ENCODE measurements at regions not wholly inside any gene's neighbourhood (a gene's known extent, or its start where the extent isn't known, plus 50 kb on each side); places are given as distances from the start of the nearest gene placed in this dataset.

- no peak for DNase-seq
Measured at GRCh38 chr4:184879271-184879670, 53.5 kb upstream of the ACSL1 start.

GRCh38 chr4:184882276-184882675, 56.5 kb upstream of the ACSL1 start:
- no peak for DNase-seq

DNA sequence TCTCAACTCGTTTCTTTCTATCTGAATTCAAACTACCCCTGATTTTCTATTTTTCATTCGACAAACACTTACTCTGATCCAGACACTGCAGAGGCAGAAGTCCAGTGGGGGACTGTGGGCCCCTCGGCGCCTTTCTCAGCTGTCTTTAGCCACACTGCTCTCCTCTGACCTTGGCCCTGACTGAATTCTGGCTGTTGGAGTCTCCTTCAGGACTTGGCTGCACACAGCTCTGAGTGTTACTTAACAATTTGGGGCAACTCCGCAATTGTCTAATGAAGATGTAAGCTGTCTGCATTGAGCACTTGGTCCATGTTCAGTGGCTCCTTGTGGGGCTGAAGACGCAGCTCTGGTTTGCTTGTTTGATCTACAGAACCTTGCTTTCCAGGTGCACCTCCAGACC, 57.3 kb upstream of the ACSL1 start:
- no peak for DNase-seq

DNA sequence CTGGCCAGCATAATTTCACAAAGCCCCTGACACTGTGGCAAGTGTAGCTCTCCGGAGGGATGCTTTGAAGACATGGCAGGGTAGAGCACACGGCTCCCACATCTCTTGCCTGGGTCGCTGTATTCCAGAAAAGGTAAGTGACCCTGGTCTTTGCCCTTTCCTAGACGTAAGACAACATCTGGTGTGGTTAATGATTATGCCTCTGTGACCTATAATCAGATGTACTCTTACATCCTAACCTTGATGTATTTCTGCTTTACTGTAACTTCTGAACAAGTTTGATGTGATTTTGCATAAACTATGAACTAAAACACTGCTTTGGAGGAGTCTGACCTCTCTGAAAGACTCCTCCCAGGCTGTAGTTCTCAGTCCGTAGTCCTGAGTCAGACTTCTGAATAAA, 59.1 kb upstream of the ACSL1 start:
- no peak for DNase-seq

DNA sequence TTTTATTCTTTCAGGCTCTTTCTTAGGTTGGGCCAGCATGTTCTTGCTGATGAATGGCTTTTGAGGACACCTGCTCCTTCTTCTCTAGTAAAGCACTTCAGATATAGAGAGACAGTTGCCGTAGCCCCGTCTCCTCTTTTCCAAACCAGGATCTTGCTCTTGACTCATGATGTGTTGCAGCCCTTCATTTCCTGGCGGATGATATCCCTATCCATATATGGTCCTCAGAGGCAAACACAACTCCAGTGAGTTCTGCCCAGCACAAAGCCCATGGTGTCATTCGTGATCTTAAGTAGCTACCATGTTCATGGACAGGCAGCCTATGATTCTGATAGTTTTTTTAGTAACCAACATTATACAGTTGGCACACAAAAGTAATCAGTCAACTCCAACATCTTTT, 59.8 kb upstream of the ACSL1 start:
- no peak for DNase-seq

DNA sequence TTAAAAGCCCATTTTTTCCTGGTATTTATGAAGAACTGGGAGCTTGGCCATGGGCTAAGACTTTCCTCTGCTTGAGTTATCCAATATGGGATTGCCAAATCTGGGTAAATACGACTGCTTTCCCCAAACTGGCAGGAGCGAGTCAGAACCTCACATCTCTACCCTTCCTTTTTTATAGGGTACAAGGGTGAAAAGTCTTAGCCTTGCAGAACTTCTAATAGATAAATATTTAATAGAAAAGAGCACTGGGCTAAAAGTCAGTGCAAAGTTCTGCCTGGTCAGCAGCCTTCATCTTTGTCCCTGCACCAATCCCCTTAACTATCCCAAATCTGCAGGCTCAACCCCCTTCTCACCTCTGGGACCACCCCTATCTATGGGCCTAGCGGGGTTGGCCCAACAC, 61.6 kb upstream of the ACSL1 start:
- DNase-seq: no peak

GRCh38 chr4:184887947-184888346, 62.2 kb upstream of the ACSL1 start:
- DNase-seq: no peak

DNA sequence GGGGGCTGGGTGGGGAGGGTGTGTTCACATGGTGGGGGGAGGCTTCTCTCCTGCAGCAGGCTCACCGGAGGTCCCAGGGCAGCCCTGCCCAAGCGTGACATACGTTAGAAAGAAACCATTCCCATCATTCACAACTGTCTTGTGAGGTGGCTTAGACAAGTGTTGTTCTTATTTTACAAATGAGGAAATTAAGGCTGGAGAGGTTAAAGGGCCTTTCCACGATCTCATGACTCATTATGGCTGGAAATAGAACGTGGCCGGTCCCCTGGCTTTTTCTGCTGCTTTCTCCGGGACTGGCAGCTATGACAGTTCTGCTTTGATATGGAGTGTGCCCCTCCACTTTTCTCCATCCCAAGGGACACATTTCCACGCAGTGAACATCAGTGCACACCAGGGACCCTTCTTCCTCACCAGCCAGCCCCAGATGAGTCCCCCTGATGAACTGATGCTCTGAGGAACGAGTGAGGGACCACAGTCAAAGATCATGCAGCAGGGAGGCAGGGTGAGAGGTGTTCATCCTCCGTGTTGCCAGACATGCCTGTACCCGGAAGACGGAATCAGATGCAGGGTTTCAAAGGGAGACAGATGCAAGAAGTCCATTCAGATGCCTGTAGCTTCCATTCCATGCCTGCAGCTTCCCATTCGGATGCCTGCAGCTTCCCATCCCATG, 64.0 kb upstream of the ACSL1 start:
- DNase-seq: no peak

- DNase-seq: no peak
Measured at GRCh38 chr4:184890499-184890898, 64.7 kb upstream of the ACSL1 start.

DNA sequence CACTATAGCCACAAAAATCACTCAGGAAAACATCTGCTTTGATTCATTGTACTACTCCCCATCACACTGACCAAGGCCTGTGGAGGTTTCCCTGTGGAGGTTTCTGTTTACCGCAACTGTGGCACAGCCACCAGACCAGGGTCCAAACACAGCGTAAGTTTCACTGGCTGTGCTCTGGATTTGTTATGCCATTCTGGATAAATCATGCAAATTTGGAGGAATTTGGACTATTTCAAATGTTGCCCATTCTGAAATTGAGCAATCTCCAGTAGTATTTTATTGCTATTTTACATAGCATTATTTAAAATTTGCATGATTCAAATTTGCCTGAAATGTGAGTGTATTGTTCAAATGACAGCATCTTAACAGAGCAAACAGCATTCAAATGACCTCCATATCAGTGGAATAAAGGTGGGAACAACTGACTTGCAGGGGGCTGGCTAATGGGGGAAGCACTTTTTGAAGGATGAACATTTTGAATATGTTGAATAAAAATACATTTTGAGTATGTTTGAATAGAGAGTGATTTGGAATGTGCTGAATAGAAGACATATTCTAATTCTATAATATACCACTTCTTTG, 66.1 kb upstream of the ACSL1 start:
- DNase-seq: no peak

- no peak for DNase-seq
Measured at GRCh38 chr4:184892999-184893398, 67.2 kb upstream of the ACSL1 start.

- no peak for DNase-seq
Measured at GRCh38 chr4:184893801-184894571, 68.2 kb upstream of the ACSL1 start.

- no peak for DNase-seq
Measured at GRCh38 chr4:184895012-184895695, 69.4 kb upstream of the ACSL1 start.

- no peak for DNase-seq
Measured at GRCh38 chr4:184896868-184897715, 71.3 kb upstream of the ACSL1 start.

DNA sequence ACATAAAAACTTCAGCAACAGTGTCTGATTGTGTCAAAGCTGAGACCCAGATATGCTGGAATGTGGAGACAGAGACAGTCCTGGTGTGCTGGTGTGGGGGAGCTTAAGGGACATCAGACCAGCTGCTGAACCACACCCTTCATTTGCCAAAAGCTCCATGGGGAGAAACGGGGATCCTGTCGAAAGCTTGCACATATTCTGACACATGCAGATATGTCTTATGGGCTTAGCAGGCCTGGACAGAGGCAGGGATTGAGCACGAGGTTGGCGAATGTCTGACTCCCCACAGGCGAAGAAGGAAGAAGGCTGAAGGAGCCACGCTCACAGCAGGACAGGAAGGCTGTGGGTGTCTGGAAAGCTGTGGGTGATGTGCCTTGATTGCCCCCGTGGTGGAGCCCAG, 72.1 kb upstream of the ACSL1 start:
- no peak for DNase-seq

DNA sequence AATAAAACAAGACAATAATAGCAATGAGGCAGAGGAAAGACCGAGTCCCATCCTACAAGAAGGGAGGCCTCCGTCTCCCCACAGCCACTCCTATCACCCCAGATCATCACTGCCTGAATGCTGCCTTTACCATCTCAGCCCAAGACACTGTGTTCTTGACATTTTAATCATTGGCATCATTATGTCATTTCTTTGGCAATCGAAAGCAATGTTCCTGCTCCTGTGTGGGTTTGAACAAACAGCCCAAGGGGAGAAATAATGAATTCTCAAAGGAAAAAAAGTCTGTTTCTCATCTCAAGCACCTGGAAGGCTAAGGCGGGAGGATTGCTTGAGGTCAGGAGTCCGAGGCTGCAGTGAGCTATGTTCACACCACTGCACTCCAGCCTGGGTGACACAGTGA, 73.0 kb upstream of the ACSL1 start:
- no peak for DNase-seq

GRCh38 chr4:184899261-184900134, 73.7 kb upstream of the ACSL1 start:
- no peak for DNase-seq

DNA sequence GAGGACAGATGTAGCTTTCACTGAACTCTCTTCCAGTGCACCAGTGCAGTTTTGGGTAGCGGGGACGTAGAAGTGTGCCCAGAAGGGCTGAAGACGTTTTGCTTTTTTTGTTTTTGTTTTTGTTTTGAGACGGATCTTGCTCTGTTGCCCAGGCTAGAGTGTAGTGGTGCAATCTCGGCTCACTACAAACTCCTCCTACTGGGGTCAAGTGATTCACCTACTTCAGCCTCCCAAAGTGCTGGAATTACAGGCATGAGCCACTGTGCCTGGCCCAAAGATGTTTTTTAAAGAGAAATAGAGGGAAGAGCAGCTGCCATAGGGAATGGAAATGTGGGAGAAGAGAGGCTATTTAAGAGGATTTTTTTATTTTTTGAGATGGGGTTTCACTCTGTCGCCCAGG, 74.4 kb upstream of the ACSL1 start:
- no peak for DNase-seq

- DNase-seq: no peak
Measured at GRCh38 chr4:184902550-184902949, 76.8 kb upstream of the ACSL1 start.

- DNase-seq: no peak
Measured at GRCh38 chr4:184906480-184907097, 80.8 kb upstream of the ACSL1 start.

DNA sequence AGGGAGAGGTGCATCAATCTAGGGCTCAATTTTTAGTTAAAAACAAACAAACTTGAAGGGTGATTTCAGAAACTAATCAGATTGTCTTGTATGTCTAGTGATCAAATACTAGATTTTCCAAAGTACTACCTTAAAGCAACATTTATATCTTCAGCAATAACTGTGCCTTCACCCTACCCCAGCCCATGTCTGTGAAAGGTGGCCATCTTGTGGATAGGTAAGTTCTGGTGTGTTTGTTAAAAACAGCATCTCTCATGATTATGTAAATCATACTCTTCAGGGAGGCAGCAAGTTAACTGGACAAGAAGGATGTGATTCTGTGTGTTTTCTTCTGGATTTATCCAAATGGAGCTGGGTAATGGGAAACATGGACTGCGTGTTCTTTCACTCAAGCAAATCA, 81.4 kb upstream of the ACSL1 start:
- DNase-seq: no peak

Measured in fibroblast of skin of abdomen (primary cell).